SK-N-SH treated with all-trans-retinoic acid at 6 μM for 48 hours (cell line): ENCODE measurements at regions not wholly inside any gene's neighbourhood (a gene's known extent, or its start where the extent isn't known, plus 50 kb on each side); places are given as distances from the start of the nearest gene placed in this dataset.
A peak's percentile ranks its signal among the peaks of the same experiment; 100 is the strongest.

Experiments used
- ATAC-seq: fragments of 200-7000 bp; cut with Tn5 transposase; 3 replicates; pipeline ENCODE4 v1.9.1; 2020; ENCODE audit warnings: mild to moderate bottlenecking, moderate library complexity
- CSRNP3 ChIP-seq: fragments of 250-450 bp; sonication (Bioruptor Pico); IDR thresholded peaks from 2 replicates; pipeline ENCODE4 v1.5.1; 2021; ENCODE audit warnings: mild to moderate bottlenecking, moderate library complexity
- GLIS3 ChIP-seq: fragments of 250-450 bp; sonication (Bioruptor Pico); IDR thresholded peaks from 2 replicates; pipeline ENCODE4 v1.5.0; 2020; ENCODE audit warnings: mild to moderate bottlenecking, moderate library complexity
- ISL1 ChIP-seq: fragments of 250-450 bp; sonication (Bioruptor Pico); IDR thresholded peaks from 2 replicates; pipeline ENCODE4 v2.1.2; 2022; ENCODE audit warnings: mild to moderate bottlenecking, moderate library complexity
- OSR1 ChIP-seq: fragments of 250-450 bp; sonication (Bioruptor Pico); IDR thresholded peaks from 2 replicates; pipeline ENCODE4 v1.8.0; 2022; ENCODE audit warnings: moderate library complexity, mild to moderate bottlenecking, inconsistent platforms
- POU6F1 ChIP-seq: fragments of 250-450 bp; sonication (Bioruptor Pico); IDR thresholded peaks from 2 replicates; pipeline ENCODE4 v1.8.0; 2021; ENCODE audit warnings: low read depth, mild to moderate bottlenecking, moderate library complexity, borderline replicate concordance
- PPARA ChIP-seq: fragments of 250-450 bp; sonication (Bioruptor Pico); IDR thresholded peaks from 2 replicates; pipeline ENCODE4 v1.5.0; 2020; ENCODE audit warnings: mild to moderate bottlenecking, borderline replicate concordance
- RARB ChIP-seq: fragments of 250-450 bp; sonication (Bioruptor Pico); IDR thresholded peaks from 2 replicates; pipeline ENCODE4 v1.8.0; 2021; ENCODE audit warnings: mild to moderate bottlenecking, moderate library complexity
- SNAI2 ChIP-seq: fragments of 250-450 bp; sonication (Bioruptor Pico); IDR thresholded peaks from 2 replicates; pipeline ENCODE4 v1.5.0; 2020; ENCODE audit warnings: mild to moderate bottlenecking, moderate library complexity
- TCF4 ChIP-seq: fragments of 250-450 bp; sonication (Bioruptor Pico); IDR thresholded peaks from 2 replicates; pipeline ENCODE4 v1.8.0; 2021; ENCODE audit warnings: mild to moderate bottlenecking, moderate library complexity, borderline replicate concordance
- TOX ChIP-seq: fragments of 250-450 bp; sonication (Bioruptor Pico); IDR thresholded peaks from 2 replicates; pipeline ENCODE4 v1.8.0; 2021; ENCODE audit warnings: mild to moderate bottlenecking, moderate library complexity, borderline replicate concordance
- TSHZ2 ChIP-seq: fragments of 250-450 bp; sonication (Bioruptor Pico); IDR thresholded peaks from 2 replicates; pipeline ENCODE4 v1.5.0; 2020; ENCODE audit warnings: mild to moderate bottlenecking, moderate library complexity
- ZFP3 ChIP-seq: fragments of 250-450 bp; sonication (Bioruptor Pico); IDR thresholded peaks from 2 replicates; pipeline ENCODE4 v1.5.0; 2020; ENCODE audit warnings: mild to moderate bottlenecking, moderate library complexity
- ZNF565 ChIP-seq: fragments of 450-650 bp; formaldehyde crosslinking; conservative IDR thresholded peaks from 2 replicates; pipeline ENCODE4 v1.5.0; 2020; ENCODE audit warnings: low read depth, mild to moderate bottlenecking, moderate library complexity
- ZNF70 ChIP-seq: fragments of 450-650 bp; formaldehyde crosslinking; IDR thresholded peaks from 2 replicates; pipeline ENCODE4 v1.5.0; 2020; ENCODE audit warnings: mild to moderate bottlenecking, moderate library complexity
- ZNF8 ChIP-seq: fragments of 450-650 bp; formaldehyde crosslinking; IDR thresholded peaks from 2 replicates; pipeline ENCODE4 v1.5.0; 2020; ENCODE audit warnings: mild to moderate bottlenecking, moderate library complexity
- TF ChIP-seq, protein P1 (sequence below): fragments of 250-450 bp; sonication (Bioruptor Pico); IDR thresholded peaks from 2 replicates; pipeline ENCODE4 v1.5.1; 2020; ENCODE audit warnings: low read depth, mild to moderate bottlenecking, moderate library complexity

- TF ChIP-seq TCF4 (CRISPR knock-in tag) (no peak), TOX (no peak), PPARA (CRISPR knock-in tag) (no peak), CSRNP3 (CRISPR knock-in tag) (no peak), RARB (no peak), POU6F1 (CRISPR knock-in tag) (no peak)
- ATAC-seq = no peak
Observed at GRCh38 chr4:156609421-156609820, 362.2 kb downstream of the PDGFC start.

GRCh38 chr4:156608651-156609050 is 362.9 kb downstream of the PDGFC start:
- ATAC-seq = peak; percentile 24

DNA sequence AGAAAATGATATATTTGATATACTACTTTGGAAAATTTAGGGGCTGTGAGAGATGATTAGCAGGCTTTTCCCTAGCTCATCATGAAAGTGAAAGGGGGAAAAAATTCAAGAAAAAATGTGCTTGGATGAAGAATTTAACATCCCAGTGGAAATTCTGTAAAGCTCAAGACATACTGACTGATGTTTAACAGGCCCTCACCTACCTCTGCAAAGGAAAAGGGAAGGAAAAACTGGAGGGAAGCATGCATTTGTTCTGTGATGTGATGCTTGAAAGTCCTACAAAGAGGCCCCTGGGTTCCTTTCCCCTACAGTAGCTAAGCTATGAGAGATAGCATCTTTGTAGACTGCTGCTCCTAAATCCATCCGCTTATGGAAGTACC is 364.1 kb downstream of the PDGFC start:
- peak; percentile 54 for ATAC-seq
- TF ChIP-seq CSRNP3 (CRISPR knock-in tag) = no peak
- TF ChIP-seq ZNF70 (CRISPR knock-in tag) = no peak
- no peak for TF ChIP-seq ISL1
- TF ChIP-seq TOX = no peak
- no peak for TF ChIP-seq RARB
- no peak for TF ChIP-seq TSHZ2 (CRISPR knock-in tag)
- no peak for TF ChIP-seq OSR1
- no peak for TF ChIP-seq ZFP3 (CRISPR knock-in tag)
- no peak for TF ChIP-seq GLIS3 (CRISPR knock-in tag)
- TF ChIP-seq POU6F1 (CRISPR knock-in tag) = no peak

More at GRCh38 chr4:156608651-156609050, 362.9 kb downstream of the PDGFC start:
- TF ChIP-seq ZNF565 (CRISPR knock-in tag) (no peak), GLIS3 (CRISPR knock-in tag) (no peak), TSHZ2 (CRISPR knock-in tag) (no peak), TOX (no peak), ZNF8 (CRISPR knock-in tag) (no peak), SNAI2 (no peak), POU6F1 (CRISPR knock-in tag) (no peak), ISL1 (no peak), ZNF70 (CRISPR knock-in tag) (no peak)
- TF ChIP-seq, protein P1, sequence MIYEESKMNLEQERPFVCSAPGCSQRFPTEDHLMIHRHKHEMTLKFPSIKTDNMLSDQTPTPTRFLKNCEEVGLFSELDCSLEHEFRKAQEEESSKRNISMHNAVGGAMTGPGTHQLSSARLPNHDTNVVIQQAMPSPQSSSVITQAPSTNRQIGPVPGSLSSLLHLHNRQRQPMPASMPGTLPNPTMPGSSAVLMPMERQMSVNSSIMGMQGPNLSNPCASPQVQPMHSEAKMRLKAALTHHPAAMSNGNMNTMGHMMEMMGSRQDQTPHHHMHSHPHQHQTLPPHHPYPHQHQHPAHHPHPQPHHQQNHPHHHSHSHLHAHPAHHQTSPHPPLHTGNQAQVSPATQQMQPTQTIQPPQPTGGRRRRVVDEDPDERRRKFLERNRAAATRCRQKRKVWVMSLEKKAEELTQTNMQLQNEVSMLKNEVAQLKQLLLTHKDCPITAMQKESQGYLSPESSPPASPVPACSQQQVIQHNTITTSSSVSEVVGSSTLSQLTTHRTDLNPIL (CRISPR knock-in tag) = no peak
